Loucy (cell line): ENCODE measurements at regions not wholly inside any gene's neighbourhood (a gene's known extent, or its start where the extent isn't known, plus 50 kb on each side); places are given as distances from the start of the nearest gene placed in this dataset.

Source experiments
- EZH2phosphoT487 ChIP-seq: fragments of 200-600 bp; IDR thresholded peaks from 2 replicates; pipeline ENCODE4 v1.6.1; 2018; ENCODE audit warnings: antibody characterized with exemption, mild to moderate bottlenecking, moderate library complexity, borderline replicate concordance
- TF ChIP-seq, protein P1 (sequence below): fragments of 200-600 bp; sonication (generic); conservative IDR thresholded peaks from 2 replicates; pipeline ENCODE4 v1.5.1; 2014; ENCODE audit warnings: mild to moderate bottlenecking, antibody characterized with exemption, low read length

DNA sequence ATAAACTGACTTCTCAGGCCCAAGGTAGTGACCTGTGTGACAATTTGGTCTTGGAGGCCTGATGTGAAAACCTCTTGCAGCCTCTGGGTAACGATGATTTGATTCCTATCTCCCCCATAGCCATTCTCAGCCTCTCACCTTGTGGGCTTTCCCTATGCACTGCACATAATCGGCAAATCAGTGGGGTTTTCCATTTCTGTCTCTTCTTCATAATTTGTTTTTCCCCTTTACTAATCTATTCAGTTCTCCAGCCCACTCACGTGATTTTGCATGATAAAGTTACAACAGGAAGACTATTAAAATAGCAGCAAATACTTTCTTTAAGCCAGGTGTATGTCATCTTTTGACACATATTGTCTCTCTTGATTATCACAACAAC is 893.7 kb downstream of the TFAP2A start:
- TF ChIP-seq, protein P1, sequence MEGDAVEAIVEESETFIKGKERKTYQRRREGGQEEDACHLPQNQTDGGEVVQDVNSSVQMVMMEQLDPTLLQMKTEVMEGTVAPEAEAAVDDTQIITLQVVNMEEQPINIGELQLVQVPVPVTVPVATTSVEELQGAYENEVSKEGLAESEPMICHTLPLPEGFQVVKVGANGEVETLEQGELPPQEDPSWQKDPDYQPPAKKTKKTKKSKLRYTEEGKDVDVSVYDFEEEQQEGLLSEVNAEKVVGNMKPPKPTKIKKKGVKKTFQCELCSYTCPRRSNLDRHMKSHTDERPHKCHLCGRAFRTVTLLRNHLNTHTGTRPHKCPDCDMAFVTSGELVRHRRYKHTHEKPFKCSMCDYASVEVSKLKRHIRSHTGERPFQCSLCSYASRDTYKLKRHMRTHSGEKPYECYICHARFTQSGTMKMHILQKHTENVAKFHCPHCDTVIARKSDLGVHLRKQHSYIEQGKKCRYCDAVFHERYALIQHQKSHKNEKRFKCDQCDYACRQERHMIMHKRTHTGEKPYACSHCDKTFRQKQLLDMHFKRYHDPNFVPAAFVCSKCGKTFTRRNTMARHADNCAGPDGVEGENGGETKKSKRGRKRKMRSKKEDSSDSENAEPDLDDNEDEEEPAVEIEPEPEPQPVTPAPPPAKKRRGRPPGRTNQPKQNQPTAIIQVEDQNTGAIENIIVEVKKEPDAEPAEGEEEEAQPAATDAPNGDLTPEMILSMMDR: no peak
- TF ChIP-seq EZH2phosphoT487: no peak
